Esophagus squamous epithelium (tissue), 5 donors: ENCODE measurements at regions not wholly inside any gene's neighbourhood (a gene's known extent, or its start where the extent isn't known, plus 50 kb on each side); places are given as distances from the start of the nearest gene placed in this dataset.

Experiments used
- DNase-seq: peaks from one replicate; lab custom pipeline; 2025; lab: John Stamatoyannopoulos, UW
- H3K27ac ChIP-seq, 4 donors: fragments of 200-600 bp; sonication (generic); one replicate each; pipeline ENCODE4 v1.5.1; 2016 to 2019; ENCODE audit warnings: mild to moderate bottlenecking in 1 of 4
- H3K27me3 ChIP-seq, 4 donors: fragments of 200-600 bp; sonication (generic); 1 replicate in 3 of 4; 2 replicates in 1 of 4; pipeline versions ENCODE4 v1.5.1 to v1.6.0; 2017 to 2021; ENCODE audit warnings: antibody characterized with exemption in 1 of 4
- H3K36me3 ChIP-seq, 3 donors: fragments of 200-600 bp; sonication (generic); one replicate each; pipeline ENCODE4 v1.5.1; 2016 to 2019
- H3K4me1 ChIP-seq, 3 donors: fragments of 200-600 bp; sonication (generic); one replicate each; pipeline ENCODE4 v1.5.1; 2017 to 2019
- H3K4me3 ChIP-seq, 4 donors: fragments of 200-600 bp; sonication (generic); 1 replicate in 3 of 4; 2 replicates in 1 of 4; pipeline ENCODE4 v1.5.1; 2016 to 2019; ENCODE audit warnings: mild to moderate bottlenecking in 2 of 4, moderate library complexity in 1 of 4
- H3K9me3 ChIP-seq, 3 donors: fragments of 200-600 bp; sonication (generic); one replicate each; pipeline ENCODE4 v1.5.1; 2016 to 2019
- POLR2A ChIP-seq, 4 donors: fragments of 450-650 bp; IDR thresholded peaks; one replicate each; pipeline ENCODE4 v1.6.1; 2017; ENCODE audit warnings: antibody characterized with exemption in 4 of 4, mild to moderate bottlenecking in 4 of 4, moderate library complexity in 3 of 4
- WGBS, 2 donors: methylation state at CpG; one replicate each; pipeline ENCODE4 v1.1.5; 2018; 5-methylcytosine and 5-hydroxymethylcytosine counted together
- intact Hi-C: fragments of 100-400 bp; cut with DNase I; formaldehyde crosslinking; loops from one replicate; pipeline ENCODE4 v1.15.0; 2022
- TF ChIP-seq, protein P1 (sequence below), 6 experiments: fragments of 450-650 bp in 4 of 6; fragments of 200-600 bp in 2 of 6; sonication (generic) in 2 of 6; IDR thresholded peaks; one replicate each; pipeline ENCODE4 v1.5.1; 2016 to 2019; ENCODE audit warnings: antibody characterized with exemption in 6 of 6, mild to moderate bottlenecking in 4 of 6, moderate library complexity in 4 of 6
- donor health status: DM: yes; HTN: yes; CAD: no.

DNA sequence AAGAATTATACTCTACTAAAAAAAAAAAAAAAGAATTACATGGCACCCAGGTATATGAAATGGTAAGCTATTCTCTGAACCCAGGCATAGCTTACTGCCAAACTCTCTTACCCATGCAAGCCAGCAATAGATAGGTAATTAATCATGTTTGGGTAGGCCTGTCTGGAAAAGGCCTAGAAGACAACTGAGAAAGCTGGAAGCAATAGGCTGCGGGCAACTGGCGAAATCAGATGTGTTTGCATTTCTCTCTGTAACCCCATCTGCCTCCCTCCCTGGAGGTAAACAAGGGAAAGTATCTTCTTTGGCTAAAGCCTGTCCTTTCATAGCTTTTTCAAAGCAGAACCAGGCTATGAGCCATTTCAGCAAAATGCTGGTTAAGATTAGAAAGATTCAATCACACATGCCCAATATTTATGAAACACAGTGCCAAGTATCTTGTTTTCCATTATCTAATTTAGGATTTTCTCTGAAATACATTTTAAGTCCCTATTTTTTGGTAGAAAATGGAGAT, 934.8 kb upstream of the DDX18 start:
- peaks cover 0 to 3% (median 0%) of the 10 kb centered on the region in 3 donors for H3K9me3 ChIP-seq
- no peaks in the 10 kb centered on the region for H3K27me3 ChIP-seq
- intact Hi-C loops = no loop called here
- no peak overlapping the region for H3K27ac ChIP-seq
- no peaks in the 10 kb centered on the region for H3K36me3 ChIP-seq
- no peaks in the 10 kb centered on the region for H3K4me1 ChIP-seq
- H3K4me3 ChIP-seq = no peak overlapping the region
- 23 to 40% methylated on average over 2 of the region's 2 CpGs for WGBS, 2 donors
- DNase-seq = no peak
- TF ChIP-seq POLR2A (IDR thresholded peaks at IDR 0.05) = no peak
- TF ChIP-seq, protein P1, sequence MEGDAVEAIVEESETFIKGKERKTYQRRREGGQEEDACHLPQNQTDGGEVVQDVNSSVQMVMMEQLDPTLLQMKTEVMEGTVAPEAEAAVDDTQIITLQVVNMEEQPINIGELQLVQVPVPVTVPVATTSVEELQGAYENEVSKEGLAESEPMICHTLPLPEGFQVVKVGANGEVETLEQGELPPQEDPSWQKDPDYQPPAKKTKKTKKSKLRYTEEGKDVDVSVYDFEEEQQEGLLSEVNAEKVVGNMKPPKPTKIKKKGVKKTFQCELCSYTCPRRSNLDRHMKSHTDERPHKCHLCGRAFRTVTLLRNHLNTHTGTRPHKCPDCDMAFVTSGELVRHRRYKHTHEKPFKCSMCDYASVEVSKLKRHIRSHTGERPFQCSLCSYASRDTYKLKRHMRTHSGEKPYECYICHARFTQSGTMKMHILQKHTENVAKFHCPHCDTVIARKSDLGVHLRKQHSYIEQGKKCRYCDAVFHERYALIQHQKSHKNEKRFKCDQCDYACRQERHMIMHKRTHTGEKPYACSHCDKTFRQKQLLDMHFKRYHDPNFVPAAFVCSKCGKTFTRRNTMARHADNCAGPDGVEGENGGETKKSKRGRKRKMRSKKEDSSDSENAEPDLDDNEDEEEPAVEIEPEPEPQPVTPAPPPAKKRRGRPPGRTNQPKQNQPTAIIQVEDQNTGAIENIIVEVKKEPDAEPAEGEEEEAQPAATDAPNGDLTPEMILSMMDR (IDR thresholded peaks at IDR 0.05) = no peak

DNA sequence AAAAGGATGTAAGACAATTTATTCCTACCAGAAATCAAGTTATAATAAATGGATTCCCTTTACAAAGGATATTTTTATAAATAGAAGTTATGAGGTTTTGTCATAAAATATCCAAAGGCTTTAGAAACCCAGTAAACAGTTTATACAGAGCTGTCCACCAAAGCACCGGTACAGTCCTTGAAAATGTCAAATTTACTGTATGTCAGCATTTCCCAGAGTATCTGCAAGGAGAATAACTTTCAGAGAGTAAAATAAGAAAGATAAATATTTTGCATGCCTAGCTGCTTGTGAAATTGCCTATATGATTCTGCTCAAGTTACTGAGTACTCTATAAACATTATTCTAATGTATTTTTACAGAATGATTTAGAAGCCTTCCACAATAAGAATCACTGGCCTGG, 923.3 kb upstream of the DDX18 start:
- H3K4me3 ChIP-seq = no peak overlapping the region
- H3K36me3 ChIP-seq = no peaks in the 10 kb centered on the region
- peaks cover 0 to 27% (median 0%) of the 10 kb centered on the region in 3 donors for H3K9me3 ChIP-seq
- TF ChIP-seq, protein P1 (IDR thresholded peaks at IDR 0.05) = no peak
- TF ChIP-seq POLR2A (IDR thresholded peaks at IDR 0.05) = no peak
- 47 to 50% methylated on average over 1 of the region's 1 CpG for WGBS, 2 donors
- H3K27ac ChIP-seq = no peak overlapping the region
- no peaks in the 10 kb centered on the region for H3K27me3 ChIP-seq
- DNase-seq = no peak
- H3K4me1 ChIP-seq = no peaks in the 10 kb centered on the region
- intact Hi-C loops = no loop called here

DNA sequence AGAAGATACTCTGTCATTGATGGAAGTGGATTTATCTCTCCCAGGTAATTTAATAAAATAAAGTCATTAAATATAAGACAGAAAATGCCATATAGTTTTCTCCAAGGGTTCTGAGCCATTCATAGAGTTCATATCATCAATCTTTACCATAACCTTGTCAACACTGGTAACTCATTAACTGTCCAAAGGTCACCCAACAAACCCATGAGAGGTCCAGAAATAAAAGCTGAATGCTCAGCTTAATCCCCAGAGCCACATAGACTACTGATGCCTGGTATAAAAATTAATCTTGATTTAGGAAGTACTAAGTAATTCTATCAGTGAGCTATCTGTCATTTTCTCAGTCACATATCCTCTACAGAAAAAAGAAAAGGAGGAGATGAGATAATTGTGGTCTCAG, 903.0 kb upstream of the DDX18 start:
- Histone ChIP-seq H3K9me3 (no peaks in the 10 kb centered on the region), H3K4me1 (no peaks in the 10 kb centered on the region), H3K27me3 (no peaks in the 10 kb centered on the region), H3K36me3 (no peaks in the 10 kb centered on the region), H3K4me3 (no peak overlapping the region), H3K27ac (no peak overlapping the region)
- no peak for DNase-seq
- intact Hi-C loops = no loop called here
- no peak for TF ChIP-seq POLR2A (IDR thresholded peaks at IDR 0.05)
- TF ChIP-seq, protein P1 (IDR thresholded peaks at IDR 0.05) = no peak

DNA sequence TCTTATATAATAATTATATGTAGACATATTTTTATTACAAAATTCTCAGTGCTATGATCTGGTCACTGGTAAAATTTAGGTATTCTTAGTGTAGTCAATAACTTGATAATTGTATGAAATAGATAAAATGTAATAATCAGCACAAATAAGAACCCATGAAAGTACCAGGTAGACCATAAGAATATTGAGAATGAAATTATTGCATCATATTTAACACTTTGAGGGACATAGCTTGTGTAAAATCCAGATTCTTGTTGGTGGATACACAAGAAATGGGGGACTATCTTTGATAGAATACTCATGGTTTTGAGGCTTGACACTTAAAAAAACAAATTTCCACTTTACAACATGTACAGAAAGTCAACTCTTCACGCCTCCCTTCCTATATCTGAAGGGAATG, 898.8 kb upstream of the DDX18 start:
- TF ChIP-seq, protein P1 (IDR thresholded peaks at IDR 0.05) = no peak
- no peak for TF ChIP-seq POLR2A (IDR thresholded peaks at IDR 0.05)
- Histone ChIP-seq H3K36me3 (no peaks in the 10 kb centered on the region), H3K9me3 (no peaks in the 10 kb centered on the region), H3K27ac (no peak overlapping the region), H3K4me1 (no peaks in the 10 kb centered on the region), H3K27me3 (no peaks in the 10 kb centered on the region), H3K4me3 (no peak overlapping the region)
- 36 to 64% methylated on average over 1 of the region's 1 CpG for WGBS, 2 donors
- intact Hi-C loops = no loop called here
- no peak for DNase-seq

DNA sequence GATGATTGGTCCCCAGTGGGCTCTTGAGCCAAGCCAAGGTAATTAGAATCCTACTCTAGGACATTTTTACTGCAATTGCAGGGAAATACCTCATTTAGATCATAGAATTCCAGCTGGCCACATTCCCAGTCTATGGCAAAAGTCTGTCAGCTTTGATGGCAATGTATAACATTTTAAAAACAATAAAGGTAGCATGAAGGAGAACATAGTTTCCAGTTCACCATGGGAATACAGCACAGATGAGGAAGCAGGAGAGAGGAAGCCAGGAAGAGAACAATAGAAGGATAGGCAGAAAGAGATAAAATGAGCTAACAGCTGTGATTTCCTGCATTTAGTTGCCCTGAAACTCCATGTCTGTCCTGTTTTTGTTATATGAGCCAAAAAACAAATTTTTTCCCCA, 897.3 kb upstream of the DDX18 start:
- no peak for DNase-seq
- Histone ChIP-seq H3K27ac (no peak overlapping the region), H3K4me3 (no peak overlapping the region), H3K9me3 (no peaks in the 10 kb centered on the region), H3K27me3 (no peaks in the 10 kb centered on the region), H3K4me1 (no peaks in the 10 kb centered on the region), H3K36me3 (no peaks in the 10 kb centered on the region)
- intact Hi-C loops = no loop called here
- TF ChIP-seq, protein P1 (IDR thresholded peaks at IDR 0.05) = no peak
- no peak for TF ChIP-seq POLR2A (IDR thresholded peaks at IDR 0.05)
